GM19468 (cell line): ENCODE measurements at regions not wholly inside any gene's neighbourhood (a gene's known extent, or its start where the extent isn't known, plus 50 kb on each side); places are given as distances from the start of the nearest gene placed in this dataset.

ENCODE experiments used
- ATAC-seq: cut with Tn5 transposase; IDR thresholded peaks from one replicate; pipeline ENCODE4 v1.9.1; 2021; ENCODE audit warnings: mild to moderate bottlenecking, moderate library complexity, moderate number of reproducible peaks; ENCODE audit not compliant: unreplicated experiment; ENCODE audit errors: extremely low read depth

DNA sequence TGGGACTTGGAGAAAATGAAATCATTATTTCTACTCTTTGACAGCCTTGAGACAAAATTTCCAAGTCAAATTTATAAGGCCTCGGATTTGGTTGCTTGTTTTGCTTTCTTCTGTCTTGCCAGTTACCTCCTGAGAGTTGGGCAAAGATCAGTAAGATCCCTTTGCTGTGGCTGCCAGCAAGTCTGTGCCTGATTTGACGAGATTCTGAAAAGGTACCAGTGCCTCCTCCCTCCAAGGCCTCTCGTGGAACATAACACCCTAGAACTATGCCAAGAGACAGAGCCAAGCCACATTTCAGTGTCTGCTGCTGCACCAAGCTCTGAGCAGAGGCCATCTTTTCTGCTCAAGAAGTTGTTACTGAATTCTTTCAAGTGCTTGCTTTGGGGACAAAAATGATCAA lies 61.0 kb downstream of the GTPBP8 start:
- no peak for ATAC-seq

DNA sequence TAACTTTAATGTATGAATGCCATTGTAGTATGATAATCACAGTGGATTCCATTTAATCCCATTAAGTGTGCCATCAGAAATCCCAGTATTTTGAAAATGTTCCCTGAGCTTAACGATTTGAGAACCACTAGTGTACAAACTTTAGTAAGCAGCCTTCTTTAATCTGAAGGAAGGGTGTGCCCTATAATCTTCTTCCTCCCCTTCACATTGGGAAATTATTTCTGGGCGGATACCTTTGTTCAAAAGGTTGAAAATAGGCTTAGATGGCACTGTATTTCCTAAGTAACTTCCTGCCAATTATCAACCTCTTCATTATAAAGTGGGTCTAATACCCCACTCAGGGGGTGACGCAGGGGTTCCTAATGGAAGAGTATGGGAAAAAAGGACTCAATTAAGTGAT lies 62.4 kb downstream of the GTPBP8 start:
- ATAC-seq: no peak

DNA sequence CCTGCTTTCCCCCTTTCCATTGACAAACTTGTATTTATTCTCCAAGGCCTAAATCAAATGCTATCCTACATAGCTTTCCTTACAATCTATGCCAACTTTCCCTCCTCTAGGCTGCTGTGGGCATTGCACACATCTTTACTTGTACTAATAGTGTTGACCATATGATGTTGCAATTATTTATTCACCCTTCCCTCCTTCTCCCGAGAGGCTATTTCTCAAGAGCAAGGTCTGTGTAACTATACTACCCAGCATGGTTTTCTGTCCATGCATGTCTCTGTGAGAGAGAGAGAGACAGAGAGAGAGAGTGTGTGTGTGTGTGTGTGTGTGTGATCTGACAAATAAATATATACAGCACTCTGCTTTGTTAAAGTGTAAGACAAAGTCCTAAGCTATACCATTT lies 63.8 kb downstream of the GTPBP8 start:
- ATAC-seq: no peak

DNA sequence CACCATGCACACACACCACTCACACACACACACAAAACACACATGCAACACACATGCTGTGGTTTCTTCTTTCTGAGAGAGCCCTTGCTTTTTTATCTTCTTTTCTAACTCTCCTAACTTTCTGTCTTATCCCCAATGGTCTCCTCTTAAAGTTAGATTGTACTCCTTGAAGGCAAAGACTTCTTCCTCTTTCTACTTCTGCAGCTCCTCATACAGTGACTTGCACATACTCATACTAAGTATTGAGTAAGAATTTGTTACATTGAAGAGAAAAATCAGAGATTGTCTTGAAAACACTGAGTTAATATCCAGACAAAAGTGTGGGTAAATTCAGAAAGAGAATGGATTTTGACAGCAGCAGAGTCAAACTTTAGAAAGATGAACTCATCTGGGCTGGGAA lies 64.4 kb downstream of the GTPBP8 start:
- ATAC-seq: no peak

DNA sequence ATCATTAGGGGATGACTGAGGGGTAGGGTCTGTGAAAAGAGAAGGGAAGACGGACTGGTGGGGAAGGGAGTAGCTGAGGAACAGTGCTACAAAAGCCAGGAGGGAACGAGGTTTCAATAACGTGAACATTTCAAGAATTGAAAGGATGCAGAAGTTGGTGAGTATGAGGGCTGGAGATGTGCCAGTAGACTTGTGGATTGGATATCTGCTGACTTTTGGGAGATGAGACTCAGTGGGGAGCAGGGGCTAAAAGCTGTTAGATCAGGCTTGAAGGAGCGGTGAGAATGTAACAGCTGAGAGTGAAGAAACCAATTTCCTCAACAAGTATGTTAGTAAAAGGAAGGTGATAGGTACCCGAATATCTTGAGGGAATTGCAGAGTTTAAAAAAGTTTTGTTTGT lies 65.2 kb downstream of the GTPBP8 start:
- ATAC-seq: no peak

DNA sequence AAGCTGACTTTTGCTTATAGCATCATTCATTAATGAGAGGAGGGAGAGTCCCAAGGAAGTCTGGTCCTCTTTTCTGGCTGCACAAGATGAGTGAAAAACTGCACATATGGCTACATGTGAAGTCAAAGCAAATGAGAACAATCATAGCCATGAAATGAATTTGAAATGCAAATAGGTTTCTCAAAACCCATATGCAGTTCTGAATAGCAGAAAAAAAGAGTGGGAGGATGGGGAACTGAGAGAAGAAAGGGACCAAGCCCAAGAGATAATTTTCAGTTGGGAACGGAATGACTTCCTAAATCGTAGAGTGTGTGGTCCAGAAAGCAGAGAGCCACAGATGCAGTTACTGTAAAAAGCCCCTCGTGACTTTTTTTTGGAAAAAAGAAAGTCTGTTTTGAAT lies 66.3 kb downstream of the GTPBP8 start:
- ATAC-seq: peak; percentile 70

DNA sequence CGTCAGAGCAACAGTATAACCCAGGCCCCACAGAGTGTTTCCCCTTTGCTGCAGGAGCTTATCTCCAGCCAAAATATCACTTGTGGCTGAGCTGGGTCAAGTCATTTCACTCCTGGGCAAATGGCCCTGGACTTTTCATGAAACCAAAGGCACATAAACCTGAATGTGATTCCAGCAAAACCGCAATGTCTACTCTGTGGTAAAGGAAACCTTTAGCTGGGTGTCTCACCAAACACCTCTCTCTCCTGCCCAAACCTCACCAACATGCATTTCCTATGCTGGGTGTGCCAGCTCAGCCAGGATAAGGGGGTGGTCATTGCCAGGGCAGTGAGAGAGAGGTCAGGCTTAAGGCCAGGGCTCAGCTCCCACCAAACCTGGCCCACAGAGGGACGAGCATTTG lies 67.4 kb downstream of the GTPBP8 start:
- ATAC-seq: no peak

DNA sequence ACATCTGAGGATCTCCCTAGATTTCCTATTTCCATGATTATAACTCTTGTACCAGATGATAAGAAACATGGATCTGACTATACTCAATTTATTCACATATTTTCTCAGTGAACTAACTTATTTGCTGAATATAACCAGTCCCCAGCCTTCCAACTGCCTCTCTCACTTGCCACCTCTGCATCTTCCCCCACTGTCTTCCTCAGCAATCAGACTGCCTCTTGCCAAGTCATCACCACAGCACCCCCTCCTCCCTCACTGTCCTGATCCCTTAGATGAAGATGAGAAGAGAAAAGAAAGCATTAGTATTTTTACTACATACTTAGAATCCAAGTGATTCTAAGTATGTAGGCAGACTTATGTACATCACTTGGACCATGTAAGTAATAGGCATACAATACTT lies 71.9 kb downstream of the GTPBP8 start:
- no peak for ATAC-seq

DNA sequence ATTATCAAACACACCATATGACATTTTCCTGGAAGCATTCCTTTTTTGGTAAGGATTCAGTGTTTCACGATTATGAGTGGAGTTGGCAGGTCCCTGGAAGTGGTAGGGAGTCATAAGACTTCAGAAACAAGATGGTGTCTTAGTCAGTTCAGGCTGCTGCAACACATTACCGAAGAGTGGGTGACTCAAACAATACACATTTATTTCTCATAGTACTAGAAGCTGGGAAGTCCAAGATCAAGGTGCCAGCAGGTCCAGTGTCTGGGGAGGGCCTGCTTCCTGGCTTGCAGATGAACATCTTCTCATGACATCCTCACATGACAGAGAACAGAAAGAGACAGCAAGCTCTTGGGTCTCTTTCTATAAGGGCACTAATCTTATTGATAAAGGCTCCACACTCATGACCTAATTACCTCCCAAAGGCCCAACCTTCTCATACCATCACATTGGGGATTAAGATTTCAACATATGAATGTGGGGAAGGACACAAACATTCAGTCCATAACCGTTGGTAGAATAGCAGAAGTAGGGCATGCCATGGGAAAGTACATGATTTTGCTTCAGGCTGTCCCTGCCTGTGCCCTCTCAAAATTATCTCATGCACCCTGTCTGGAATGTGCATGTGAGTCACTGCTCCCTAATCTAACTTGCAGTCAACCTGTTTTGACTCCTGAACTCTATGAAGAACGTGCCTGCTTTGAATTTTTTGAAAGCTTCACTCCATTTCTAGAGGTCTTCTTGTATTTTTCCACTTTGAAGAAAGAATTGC lies 72.5 kb downstream of the GTPBP8 start:
- no peak for ATAC-seq

DNA sequence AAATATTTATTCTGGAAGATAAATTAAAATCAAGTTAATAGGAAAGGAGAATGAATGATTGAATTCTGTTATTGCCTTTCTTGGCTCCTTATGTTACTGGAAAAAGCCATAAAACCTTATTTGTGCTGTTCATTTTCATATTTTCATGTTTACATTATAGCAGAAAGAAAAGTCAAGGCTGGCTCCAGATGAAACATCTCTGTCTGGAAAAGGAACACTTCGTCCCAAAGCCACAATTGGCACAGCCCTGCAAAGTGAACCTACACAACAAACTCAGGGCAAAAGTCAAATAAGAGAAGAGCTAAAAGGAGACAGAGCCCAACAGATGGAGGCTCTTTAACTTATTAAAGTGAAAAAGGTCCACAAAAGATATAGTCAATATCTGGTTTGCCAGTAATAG lies 73.4 kb downstream of the GTPBP8 start:
- no peak for ATAC-seq

DNA sequence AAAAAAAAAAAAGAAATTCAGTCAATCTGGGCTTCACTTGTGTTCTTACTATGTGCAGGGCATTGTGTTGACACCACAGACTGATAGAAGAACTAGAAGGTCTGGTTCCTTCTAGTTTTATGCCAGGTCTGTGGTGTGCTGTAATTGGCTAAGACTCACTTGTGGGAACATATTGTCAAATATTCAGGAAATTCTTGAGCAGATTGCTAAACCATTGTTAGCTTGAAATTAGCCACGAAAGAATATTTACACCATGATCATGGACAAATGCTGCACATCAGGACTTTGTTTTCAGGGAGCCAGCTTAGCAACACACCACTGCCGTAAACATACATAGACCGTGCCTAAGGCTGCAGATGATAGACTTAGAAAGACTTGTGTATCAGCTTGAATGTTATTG lies 74.6 kb downstream of the GTPBP8 start:
- ATAC-seq: no peak

DNA sequence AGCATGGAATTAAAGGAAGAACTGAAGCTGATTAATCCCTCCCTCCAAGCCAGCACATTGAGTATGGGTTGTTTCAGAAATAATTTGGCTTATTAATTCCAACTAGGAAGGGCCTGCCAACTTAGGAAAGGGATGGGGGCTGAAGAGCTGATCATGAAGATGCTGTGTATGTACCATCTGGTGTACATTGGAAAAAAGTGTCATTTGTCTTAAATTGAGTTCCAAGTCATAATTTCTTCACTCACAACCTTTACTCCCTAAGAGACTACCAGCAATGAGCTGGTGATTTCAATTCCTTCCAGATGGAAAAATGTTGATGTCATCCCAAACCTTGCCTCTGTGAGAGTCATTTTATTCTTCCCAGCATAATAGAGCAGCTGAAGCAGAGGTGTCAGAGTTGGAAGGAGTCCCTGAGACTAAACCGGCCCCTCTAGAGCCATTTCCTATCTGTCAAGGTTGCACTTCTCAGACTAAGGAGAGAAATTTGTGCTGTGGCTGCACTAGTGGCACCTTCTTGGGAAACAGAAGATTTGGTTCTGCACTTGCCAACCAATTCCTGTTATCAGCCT lies 79.4 kb downstream of the GTPBP8 start:
- no peak for ATAC-seq

DNA sequence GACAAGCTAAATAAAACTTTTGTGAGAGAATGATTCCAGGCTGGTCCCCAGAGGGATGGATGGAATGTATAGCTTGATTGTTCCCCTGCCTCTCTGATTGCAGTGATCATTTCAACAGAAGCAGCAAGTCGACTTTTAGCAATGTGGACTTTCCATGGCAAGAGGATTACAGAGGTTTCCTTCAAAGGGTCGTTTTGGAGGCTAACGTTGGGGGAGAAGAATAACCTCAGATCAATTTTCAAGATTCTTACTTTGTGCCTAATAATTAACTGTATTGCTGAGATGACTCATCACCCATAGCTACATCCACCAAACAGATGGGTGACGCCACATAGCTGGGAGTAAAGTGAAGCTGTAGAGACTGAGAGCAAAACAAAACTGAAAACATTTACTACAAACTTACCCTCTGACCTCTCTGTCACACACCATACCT lies 79.9 kb downstream of the GTPBP8 start:
- peak; percentile 99 for ATAC-seq

DNA sequence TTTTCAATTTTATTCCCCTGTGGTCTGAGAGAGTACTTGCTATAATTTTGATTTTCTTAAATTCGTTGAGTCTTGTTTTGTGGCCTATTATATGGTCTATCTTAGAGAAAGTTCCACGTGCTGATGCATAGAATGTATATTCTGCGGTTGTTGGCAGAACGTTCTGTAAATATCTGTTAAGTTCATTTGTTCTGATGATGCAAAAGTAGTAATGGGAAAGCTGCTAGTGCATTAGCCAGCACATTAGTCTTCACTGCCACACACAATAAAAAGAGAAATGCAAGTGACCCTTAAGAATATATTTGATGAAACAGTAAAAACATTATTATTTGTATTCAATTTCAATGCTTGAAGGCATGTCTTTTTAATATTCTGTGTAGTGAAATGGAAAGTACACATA lies 84.8 kb downstream of the GTPBP8 start:
- no peak for ATAC-seq

DNA sequence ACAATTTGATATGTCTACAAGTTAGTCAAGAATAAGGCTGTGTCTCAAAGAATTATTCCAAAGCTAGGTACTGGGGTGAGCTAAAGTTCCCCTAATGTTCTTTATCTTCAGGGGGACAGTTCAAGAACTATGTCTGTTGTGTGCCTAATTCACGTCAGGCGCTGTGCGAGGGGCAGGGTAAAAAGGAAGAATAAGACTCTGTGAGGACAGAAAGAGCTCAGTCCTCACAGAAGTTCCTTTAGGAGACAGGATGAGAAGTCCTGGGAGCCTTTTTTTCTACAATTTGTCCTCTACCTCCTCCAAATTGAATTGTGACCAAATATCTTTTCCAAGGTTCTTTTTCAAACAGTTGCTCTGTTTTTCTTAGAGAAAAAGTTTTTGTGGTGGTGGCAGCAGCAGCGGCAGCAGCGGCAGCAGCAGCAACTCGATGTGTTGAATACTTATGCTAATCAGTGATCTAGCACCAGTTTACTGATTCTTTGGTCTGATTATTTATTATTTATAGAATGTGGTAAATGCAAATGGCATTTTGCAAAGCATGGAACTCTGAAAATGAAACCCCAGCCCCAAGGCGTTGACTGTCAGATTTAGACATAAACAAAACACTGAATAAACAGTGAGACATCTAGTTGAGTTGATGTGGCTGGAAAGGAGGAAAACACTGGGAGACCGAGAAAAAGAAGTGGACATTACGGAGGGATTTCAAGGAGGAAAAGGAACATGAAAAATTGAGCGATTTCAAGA lies 88.6 kb downstream of the GTPBP8 start:
- ATAC-seq: peak; percentile 76

DNA sequence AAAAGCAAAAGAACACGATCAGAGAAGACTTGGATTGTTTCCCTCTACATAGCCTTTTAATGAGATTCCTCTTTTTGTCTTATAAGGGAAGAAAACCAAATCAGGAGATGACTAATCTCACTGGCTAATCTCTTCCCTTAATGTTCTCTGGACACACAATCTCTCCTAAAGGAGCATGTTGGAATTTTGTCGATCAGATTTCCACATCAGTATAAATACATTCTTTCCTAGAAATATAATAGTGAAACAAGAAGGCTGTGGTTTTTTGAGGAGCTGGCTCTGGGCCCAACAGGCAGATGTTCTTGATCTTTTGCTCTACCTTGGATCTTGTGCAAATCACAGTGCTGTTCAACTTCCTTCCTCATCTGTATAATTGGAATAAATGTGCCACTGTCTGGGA lies 94.0 kb downstream of the GTPBP8 start:
- no peak for ATAC-seq

DNA sequence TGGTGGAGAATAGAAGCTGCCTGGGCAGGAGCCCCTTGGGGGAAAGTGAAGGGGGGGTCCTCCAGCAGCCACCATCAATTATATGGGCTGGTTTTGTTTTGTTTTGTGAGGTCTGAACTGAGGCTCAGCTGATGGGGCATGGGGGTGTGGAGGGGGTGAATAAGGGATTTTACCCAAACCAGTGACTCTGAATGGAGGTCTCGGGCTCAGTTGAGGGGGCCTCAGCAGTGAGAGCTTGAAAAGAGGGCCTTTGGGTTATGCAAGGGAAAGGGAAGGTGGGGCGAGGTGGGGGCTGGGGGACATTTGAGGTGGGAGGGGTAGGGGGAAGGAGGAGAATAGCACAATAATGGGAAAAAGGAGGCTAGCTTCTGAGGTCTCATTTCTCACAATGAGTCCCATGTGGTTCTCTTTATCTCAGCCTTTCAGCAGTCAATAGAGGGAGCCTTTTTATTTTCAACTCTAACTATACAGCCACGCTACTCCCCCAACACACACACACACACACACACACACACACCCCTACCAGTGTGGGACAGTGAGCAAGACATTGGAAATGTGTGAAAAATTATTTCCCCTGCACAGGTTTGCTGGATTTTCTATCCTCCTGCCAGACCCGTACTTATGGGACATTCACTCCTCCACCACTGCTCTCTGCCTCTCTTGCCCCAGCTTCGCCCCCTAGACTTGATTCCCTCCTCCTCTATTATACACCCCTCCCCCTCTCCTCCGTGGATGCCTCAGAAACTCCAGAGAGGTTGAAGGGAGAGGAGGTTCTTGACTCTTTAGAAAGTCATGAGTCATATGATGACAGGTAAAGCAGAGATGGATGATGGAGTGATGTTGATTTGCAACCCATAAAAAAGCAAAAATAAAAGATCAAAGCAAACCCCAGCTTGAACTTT lies 96.0 kb downstream of the GTPBP8 start:
- ATAC-seq: no peak

DNA sequence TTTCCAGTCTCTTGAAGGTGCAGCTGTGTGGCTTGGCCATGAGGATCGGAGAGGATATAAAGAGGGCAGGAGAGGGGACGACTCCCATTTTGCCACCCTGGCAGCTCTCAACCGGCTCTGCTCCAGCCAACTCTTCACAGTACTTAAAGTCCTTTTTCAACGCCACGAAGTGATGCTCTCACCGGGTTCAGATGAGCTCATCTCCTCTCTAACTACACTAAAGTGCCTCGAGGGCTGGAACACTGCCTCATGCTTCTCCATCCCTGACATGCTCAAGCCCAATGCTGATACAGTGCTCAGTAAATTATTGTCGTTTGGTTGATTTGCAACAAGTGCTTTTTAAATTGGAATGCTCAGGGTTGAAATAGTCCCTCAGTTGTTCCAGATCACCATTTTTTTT lies 97.8 kb downstream of the GTPBP8 start:
- ATAC-seq: no peak

DNA sequence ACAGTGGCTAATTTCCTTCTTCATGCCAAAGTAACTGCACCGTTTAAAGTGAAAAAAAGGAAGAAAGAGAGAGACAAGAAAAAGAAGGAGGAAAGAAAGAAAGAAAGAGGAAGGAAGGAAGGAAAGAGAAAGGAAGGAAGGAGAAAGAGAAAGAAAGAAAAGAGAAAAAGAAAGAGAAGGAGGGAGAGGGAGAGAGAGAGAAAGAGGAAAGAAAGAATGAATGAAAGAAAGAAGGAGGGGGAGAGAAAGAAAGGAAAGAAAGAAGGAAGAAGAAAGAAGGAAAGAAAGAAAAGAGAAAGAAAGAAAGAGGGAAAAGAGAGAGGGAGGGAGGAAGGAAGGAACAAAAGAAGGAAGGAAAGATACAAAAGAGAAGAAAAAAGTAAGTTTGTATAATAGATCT lies 100.6 kb downstream of the GTPBP8 start:
- no peak for ATAC-seq

DNA sequence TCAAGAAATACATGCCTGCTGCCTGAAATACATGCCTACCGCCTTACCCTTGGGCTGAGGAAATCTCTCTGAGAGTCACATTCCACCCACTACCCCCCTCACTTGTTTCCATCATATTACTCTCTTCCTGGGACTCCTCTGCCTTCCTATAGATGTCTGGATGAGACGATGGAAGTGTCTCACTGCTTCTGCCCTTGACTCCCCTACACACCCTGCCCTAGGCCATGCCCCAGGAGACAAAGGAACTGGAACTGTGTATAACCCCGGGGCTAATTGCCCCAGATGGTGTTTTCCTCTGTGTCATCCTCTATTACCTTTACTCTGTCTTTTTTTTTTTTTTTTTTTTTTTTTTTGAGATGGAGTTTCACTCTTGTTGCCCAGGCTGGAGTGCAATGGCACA lies 102.0 kb downstream of the GTPBP8 start:
- ATAC-seq: no peak
